GM23338 (cell line): ENCODE measurements at regions not wholly inside any gene's neighbourhood (a gene's known extent, or its start where the extent isn't known, plus 50 kb on each side); places are given as distances from the start of the nearest gene placed in this dataset.

Experiments
- CTCF ChIP-seq, 2 experiments: fragments of 200-600 bp in 1 of 2; sonication (generic) in 1 of 2; conservative IDR thresholded peaks; 2 replicates each; pipeline versions ENCODE4 v1.5.1 to v1.6.1; 2016 to 2017; ENCODE audit warnings: antibody characterized with exemption in 2 of 2, low read depth in 2 of 2, mild to moderate bottlenecking in 2 of 2, moderate library complexity in 1 of 2
- ETS1 ChIP-seq: IDR thresholded peaks from 2 replicates; pipeline ENCODE4 v1.6.1; 2016; ENCODE audit warnings: antibody characterized with exemption
- EZH2 ChIP-seq: fragments of 200-600 bp; sonication (generic); IDR thresholded peaks from one replicate; pipeline ENCODE4 v1.8.0; 2017; ENCODE audit warnings: antibody characterized with exemption, mild to moderate bottlenecking, low read depth; ENCODE audit not compliant: unreplicated experiment
- EZH2phosphoT487 ChIP-seq: fragments of 200-600 bp; sonication (generic); IDR thresholded peaks from one replicate; pipeline ENCODE4 v1.8.1; 2018; ENCODE audit warnings: antibody characterized with exemption; ENCODE audit not compliant: unreplicated experiment
- JUNB ChIP-seq: IDR thresholded peaks from one replicate; pipeline ENCODE4 v1.6.1; 2016; ENCODE audit warnings: antibody characterized with exemption; ENCODE audit not compliant: unreplicated experiment
- POLR2AphosphoS5 ChIP-seq: IDR thresholded peaks from 2 replicates; pipeline ENCODE4 v1.6.1; 2016; ENCODE audit warnings: antibody characterized with exemption, low read depth
- REST ChIP-seq: IDR thresholded peaks from one replicate; pipeline ENCODE4 v1.6.1; 2018; ENCODE audit warnings: antibody characterized with exemption; ENCODE audit not compliant: unreplicated experiment
- ZNF331 ChIP-seq: fragments of 250-450 bp; sonication (Bioruptor Pico); IDR thresholded peaks from 2 replicates; pipeline ENCODE4 v1.5.0; 2020; ENCODE audit warnings: low read depth, mild to moderate bottlenecking, moderate library complexity

- TF ChIP-seq CTCF (conservative IDR thresholded peaks at IDR 0.05; ENCODE audit: low read depth in 2 of 2) = no peak
- TF ChIP-seq EZH2 = no peak
- TF ChIP-seq ETS1 = no peak
- TF ChIP-seq POLR2AphosphoS5 = no peak
- TF ChIP-seq JUNB = no peak
- no peak for TF ChIP-seq EZH2phosphoT487
- TF ChIP-seq REST = no peak
- no peak for TF ChIP-seq ZNF331 (CRISPR knock-in tag)
Observed at GRCh38 chr16:14353340-14353739, 276.7 kb downstream of the PARN start.
